Left cardiac atrium (tissue), 4 donors: ENCODE measurements at regions not wholly inside any gene's neighbourhood (a gene's known extent, or its start where the extent isn't known, plus 50 kb on each side); places are given as distances from the start of the nearest gene placed in this dataset.
"Not testable (repeated sequence)": the region's sequence is repeated elsewhere in the genome, so short reads cannot be mapped to it uniquely, and the experiment has no call there.

Experiments
- ATAC-seq, 2 donors: fragments of 200-7000 bp; cut with Tn5 transposase; one replicate each; pipeline ENCODE4 v1.9.1; 2020; ENCODE audit warnings: mild to moderate bottlenecking in 2 of 2, moderate library complexity in 2 of 2
- DNase-seq: peaks from one replicate; pipeline ENCODE4 v3.0.0-alpha.2; 2020
- intact Hi-C, 2 donors: fragments of 100-400 bp; cut with DNase I; formaldehyde crosslinking; loops; one replicate each; pipeline versions ENCODE4 v1.14.1 to v1.15.1; 2022 to 2023
- donor health status: DM: no; HTN: yes; CAD: no.
- donor health status: DM: no; HTN: yes; CAD: no; lungs with severe emphysema.
- donor health status: DM: yes; HTN: yes; CAD: no.
- donor health status: Dilated cardiomyopathy.

DNA sequence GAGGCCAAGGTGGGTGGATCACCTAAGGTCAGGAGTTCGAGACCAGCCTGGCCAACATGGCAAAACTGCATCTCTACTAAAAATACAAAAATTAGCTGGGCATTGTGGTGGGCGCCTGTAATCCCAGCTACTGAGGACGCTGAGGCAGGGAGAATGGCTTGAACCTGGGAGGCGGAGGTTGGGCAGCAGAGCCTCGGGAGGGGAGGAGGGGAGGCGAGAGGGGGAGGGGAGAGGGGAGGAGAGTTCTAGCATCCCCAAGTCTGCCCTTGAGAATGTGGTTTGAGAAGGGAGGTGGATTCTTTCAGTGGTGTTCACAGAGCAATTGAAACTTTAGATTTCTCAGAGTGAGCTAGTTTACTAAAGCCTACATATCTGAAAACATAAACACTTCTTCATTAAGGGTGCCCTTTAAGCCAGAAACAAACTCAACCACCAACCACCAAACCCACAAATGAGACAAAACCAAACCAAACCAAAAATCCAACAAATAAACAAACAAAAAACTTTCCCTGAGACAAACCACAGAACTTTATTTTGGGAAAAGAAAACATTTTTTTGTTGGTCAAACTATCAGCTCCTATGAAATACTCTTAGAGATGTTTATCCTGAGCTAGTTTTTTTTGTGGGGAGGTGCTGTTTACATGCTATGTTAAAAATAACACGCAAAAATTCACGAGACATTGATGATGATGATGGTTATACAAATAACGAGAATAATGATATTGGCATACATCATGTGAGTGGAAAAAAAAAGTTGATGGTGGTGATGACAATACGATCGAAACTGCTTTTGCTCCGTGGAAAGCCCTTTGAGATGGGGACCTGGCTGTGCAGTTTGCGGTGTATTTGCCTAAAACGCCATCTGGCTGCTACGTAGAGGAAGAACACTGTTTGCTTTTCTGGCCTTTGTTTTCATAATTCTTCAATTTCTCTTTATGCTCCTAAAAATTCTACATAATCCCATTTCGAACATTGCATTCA, 98.2 kb upstream of the PRKX start:
- no peak for DNase-seq
- ATAC-seq = no peak
- intact Hi-C loops = no loop called here

DNA sequence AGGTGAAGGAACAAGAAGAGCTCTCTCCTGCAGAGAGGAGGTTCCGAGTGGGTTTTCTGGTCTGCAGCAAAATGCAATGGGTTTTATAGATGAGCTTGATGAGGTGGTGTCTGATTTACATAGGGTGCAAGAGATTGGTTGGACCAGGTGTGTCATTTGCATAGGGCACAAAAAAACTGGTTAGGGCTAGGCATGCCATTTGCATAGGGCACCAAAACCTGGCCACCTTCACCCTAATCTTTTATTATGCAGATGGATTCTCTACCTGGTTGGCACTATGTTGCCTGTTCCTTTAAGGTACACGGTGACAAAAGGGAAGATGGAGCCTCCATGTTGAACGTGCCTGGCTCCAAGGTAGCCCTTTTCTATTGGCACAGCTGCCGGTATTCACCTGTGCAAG, 94.5 kb upstream of the PRKX start:
- intact Hi-C loops = no loop called here
- no peak for DNase-seq
- ATAC-seq = no peak

DNA sequence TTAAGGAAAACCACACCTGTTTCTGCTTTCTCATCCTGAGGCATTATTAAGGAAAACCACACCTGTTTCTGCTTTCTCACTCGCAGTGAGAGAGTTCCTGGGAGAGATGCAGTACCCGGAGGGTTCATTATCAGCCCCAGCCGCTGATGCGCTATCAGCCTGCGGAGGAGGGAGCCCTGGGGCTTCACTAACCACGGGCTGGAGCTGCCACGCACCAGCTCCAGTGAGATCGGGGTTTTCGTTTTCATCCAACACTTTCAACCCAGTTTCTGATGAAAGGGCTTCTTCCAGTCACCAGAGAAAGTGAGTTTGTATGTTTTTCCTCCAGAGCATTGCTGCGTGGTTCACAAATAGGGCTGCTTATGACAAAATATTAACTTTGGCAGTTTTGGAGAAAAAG, 93.2 kb upstream of the PRKX start:
- DNase-seq (no peak), ATAC-seq (no peak)
- intact Hi-C loops = no loop called here

DNA sequence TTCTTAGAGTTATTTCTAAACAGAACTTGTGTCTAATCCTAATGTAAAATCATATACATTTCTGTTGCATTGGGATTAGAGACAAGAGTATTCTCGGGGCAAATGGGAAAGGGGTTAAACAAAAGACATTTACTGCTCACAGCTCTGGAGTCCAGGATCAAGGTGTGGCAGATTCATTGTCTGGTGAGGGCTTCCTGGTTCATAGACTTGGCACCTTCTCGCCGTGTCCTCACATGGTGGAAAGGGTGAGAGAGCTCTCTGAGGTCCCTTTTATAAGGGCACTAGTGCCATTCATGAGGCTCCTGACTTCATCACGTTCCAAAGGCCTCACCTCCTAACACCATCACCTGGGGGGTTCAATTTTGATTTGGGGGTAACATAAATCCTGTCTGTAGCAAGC, 90.3 kb upstream of the PRKX start:
- no peak for DNase-seq
- intact Hi-C loops = no loop called here
- no peak for ATAC-seq

DNA sequence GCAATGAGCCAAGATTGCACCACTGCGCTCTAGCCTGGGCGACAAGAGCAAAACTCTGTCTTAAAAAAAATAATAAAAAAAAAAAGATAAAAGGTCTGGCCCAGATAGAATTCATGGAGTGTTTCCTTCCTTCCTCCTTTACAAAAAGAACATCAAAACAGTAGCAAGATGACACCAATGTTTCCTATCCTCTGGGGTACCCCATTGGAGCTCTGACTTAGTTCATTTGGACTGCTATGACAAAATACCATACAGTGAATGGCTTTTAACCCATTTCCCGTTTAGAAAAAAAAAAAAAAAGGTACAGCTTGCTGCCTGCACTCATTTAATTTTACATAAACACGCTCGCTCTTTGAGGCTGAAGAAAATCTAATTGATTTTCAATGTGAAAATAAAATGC, 89.9 kb upstream of the PRKX start:
- DNase-seq (no peak), ATAC-seq (no peak)
- intact Hi-C loops = no loop called here

DNA sequence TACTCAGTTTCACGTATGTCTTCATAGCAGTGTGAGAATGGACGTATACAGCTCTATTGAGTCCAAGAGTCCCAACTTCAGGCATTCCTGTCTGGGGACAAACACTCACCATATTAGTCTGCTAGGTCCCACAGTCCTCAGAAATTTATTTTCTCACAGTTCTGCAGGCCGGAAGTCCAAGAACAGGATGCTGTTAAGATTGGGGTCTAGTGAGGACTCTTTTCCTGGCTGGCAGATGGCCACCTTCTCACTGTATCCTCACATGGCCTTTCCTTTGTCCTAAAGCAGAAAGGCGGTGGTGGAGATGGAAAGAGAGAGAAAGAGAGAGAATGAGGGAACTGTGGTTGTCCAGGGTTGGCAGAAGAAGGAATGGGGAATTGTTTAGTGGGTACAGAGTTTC, 82.0 kb upstream of the PRKX start:
- DNase-seq, intact Hi-C loops: not testable (repeated sequence)

DNA sequence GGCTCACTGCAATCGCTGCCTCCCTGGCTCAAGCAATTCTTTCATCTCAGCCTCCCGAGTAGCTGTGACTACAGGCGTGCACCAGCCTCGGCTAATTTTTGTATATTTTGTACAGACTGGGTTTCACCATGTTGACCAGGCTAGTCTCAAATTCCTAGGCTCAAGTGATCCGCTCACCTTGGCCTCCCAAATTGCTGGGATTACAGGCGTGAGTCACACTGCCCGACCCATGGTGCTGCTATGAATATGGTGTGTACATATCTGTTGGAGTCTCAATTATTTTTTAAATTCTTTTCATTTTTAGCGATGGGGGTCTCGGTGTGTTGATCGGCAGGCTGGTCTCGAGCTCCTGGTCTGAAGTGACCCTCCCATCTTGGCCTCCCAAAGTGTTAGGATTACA, 78.0 kb upstream of the PRKX start:
- intact Hi-C loops = no loop called here
- no peak for ATAC-seq

More for the DNA sequence above, 82.0 kb upstream of the PRKX start:
- not testable (repeated sequence) for ATAC-seq

DNA sequence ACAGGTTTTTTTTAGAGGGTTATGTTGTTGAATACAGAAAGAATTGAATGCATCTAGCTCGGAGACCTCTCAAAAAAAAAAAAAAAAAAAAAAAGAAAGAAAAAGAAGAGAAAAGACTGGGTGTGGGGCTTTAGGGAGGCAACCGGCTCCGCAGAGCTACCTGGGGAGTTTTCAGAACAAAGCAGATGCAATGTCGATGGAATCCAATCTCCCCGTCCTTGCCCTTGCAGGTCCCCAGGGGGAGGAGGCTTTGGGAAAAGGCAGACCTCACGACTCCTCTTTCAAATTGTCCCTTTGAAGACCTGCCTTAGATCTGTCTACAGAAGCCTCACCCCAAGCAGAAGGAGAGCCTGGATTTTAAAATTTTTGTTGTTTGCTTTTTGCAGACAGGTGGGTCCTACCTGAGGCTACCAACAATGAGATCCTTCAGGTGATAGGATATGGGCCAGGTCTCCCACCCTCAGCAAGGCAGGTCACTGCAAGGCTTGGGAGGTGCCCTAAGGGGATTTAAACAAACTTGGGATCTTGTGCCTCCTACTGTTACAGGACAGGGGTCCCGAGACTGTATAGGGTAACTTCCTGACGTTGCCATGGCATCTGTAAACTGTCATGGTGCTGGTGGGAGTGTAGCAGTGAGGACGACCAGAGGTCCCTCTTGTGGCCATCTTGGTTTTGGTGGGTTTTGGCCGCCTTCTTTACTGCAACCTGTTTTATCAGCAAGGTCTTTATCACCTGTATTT, 75.2 kb upstream of the PRKX start:
- DNase-seq (no peak), ATAC-seq (no peak)
- intact Hi-C loops = no loop called here

More for the DNA sequence above, 78.0 kb upstream of the PRKX start:
- DNase-seq = no peak

DNA sequence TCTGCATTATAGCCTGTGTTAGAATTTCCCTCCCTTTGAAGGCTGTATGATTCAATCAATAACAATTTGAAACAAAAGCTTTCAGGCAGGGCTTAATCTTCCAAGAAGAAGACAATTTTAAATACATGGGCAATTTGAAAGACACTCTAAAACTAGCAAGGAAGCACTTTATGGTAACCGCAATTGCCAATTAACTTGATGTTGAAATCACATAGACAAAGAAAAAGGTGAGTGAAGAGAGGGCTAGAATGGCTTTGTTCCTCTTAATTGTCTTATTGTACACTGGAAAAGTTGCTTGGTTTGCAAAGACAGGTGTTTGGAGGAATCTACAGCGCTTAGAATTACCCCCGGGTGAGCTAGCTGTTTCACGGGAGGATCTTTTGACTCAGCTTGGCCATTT, 74.4 kb upstream of the PRKX start:
- intact Hi-C loops = no loop called here
- DNase-seq (no peak), ATAC-seq (no peak)

DNA sequence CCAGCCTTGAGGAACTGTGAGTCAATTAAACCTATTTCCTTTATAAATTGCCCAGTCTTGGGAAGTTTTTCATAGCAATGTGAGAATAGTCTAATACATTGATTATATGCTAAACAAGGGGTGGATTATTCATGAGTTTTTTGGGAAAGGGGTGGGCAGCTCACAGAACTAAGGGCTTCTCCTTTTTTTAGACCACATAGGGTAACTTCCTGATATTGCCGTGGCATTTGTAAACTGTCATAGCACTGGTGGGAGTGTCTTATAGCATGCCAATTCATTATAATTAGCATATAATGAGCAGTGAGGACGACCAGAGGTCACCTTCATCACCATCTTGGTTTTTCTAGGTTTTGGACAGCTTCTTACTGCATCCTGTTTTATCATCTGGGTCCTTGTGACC, 72.4 kb upstream of the PRKX start:
- intact Hi-C loops, ATAC-seq, DNase-seq: not testable (repeated sequence)

DNA sequence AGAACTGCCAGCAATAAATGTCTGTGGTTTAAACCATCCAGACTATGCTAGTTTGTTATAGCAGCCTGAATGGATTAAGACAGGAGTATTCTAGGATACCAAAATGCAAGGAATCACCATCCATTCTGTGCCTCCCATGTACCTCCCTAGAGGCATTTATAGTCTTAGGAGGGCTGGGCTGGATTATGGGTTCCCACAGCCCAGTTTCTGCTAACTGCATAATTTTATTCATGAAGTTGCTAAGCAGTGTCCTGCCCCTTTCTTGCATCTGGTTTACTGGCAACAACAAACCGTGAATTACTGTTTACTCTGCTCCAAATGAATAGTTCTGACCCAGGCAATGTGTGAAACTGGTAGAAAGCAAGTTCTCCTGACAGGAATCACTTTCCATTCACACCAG, 67.1 kb upstream of the PRKX start:
- DNase-seq = no peak
- no peak for ATAC-seq
- intact Hi-C loops = no loop called here

DNA sequence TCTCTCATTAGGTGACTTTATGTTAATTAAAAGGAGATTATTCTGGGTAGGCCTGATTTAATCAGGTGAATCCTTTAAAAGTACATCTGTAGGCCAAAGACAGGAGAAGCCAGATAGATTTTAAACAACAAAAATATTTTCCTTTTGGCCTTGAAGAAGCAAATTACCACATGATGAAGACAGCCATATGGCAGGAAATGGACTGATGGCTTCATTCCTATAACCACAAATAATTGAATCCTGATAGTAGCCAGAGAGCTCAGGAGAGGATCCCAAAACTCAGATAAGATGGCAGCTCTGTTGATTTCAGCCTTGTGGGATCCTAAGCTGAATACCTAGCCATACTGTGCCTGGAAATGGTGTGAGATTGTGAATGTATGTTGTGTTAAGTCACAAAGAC, 66.1 kb upstream of the PRKX start:
- intact Hi-C loops = no loop called here
- ATAC-seq (no peak), DNase-seq (no peak)

DNA sequence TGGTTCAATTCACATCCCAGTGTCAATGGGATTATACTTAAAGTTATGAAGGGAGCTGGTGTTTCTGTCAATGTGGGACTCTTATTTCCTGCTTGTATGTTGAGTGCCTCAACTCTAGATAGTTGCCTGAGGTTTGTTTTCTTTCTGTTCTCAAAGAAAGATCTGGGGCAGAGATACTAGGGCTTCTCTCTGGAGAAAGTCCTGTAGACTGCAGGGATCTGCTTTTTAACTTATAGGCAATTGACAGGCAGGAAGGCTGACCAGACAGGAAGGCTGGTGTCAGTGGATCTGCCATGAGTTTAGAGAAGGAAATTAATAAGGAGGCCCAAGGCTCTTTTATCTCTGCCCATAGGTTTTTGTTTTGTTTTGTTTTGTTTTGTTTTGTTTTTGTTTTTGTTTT, 64.0 kb upstream of the PRKX start:
- DNase-seq (no peak), ATAC-seq (no peak)
- intact Hi-C loops = no loop called here

DNA sequence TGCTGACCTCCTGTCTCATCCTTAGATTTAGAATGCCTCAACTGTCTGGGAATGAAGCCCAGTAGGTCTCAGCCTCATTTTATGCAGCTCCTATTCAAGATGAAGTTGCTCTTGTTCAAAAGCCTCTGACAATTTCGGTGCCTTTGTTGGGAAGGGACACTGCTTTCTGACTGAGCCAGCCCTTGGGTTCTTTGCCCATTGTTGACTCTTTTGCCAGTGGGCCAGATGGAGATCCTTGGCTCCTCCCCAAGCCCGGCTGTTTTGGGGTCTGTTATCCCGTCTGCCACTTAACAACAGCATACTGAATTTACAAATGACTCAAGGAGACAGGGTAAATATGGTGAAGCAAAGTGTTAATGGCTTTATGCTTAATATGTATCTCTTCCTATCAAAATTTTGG, 58.3 kb upstream of the PRKX start:
- ATAC-seq (no peak), DNase-seq (no peak)
- intact Hi-C loops = no loop called here

DNA sequence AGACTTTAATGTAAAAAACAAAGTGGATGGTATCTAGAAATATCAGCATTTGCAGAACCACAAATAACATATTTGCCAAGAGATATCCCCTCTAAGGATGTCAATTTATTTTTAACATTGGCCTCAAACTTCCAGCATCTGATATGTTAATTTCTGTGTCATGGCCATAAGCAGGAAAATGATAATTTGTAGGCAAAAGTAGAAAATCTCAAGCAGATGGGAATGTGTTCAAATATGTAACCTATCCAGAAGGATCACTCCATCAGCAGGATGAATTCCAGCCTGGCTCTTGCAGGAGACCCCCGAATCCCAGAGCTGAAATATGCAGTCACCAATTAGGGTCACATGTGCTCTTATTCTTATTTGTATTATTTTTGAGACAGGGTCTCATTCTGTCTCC, 55.4 kb upstream of the PRKX start:
- ATAC-seq (no peak), DNase-seq (no peak)
- intact Hi-C loops = no loop called here
